GM19238 (cell line): ENCODE measurements at regions not wholly inside any gene's neighbourhood (a gene's known extent, or its start where the extent isn't known, plus 50 kb on each side); places are given as distances from the start of the nearest gene placed in this dataset.

Source experiments
- DNase-seq: peaks from one replicate; pipeline ENCODE4 v3.0.0; 2011; ENCODE audit warnings: low spot score; ENCODE audit not compliant: insufficient read length

DNA sequence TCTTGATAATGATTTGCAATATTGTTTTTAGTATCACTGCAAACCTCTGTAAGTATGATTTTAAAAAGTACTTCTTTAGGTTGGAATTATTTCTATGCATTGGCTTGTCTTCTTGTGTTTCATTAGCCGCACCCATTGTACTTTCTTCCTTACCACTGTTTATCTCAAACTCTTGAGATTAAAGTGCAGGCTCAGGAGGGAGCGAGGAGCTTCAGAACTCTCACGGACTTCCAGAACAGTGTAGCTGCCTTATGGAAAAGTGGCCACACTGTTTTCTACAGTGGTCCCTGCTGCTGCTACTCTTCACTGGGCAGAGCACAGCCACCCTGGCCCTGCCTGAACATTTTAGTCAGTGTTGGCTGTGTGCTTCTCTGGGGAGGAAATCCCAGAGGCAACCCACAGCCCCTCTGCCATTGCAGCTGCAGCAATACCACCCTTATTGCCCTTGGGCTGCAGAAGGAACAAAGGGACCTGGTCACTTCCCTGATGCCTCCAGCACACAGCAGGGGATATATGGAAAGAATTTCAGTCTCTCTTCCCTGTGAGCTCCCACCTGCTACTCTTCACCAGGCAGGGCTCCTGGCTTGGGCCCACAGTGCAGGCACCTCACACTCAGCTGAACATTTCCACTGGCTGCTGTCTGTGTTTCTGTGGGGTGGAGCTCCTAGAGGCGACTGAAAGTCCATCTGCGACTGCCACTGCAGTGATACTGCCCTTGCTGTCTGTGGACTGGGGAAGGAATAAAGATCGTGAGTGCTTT lies 91.7 kb upstream of the MAP3K4 start:
- DNase-seq: no peak

DNA sequence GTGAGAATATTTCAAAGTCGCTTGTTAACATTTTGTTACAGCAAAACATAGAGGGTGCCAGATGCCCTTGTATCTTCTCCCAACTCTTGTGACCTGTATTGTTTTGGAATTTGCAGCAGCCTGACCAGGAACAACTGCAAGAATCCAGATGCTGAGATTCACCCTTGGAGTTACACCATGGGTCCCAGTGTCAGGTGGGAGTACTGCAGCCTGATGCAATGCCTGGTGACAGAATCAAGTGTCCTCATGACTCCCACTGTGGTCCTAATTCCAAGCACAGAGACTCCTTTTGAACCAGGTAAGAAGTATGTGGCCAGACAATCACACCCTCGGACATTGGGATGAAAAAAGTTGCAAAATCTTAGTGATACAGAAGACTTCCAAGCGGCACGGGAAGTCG lies 79.6 kb upstream of the MAP3K4 start:
- DNase-seq: no peak

DNA sequence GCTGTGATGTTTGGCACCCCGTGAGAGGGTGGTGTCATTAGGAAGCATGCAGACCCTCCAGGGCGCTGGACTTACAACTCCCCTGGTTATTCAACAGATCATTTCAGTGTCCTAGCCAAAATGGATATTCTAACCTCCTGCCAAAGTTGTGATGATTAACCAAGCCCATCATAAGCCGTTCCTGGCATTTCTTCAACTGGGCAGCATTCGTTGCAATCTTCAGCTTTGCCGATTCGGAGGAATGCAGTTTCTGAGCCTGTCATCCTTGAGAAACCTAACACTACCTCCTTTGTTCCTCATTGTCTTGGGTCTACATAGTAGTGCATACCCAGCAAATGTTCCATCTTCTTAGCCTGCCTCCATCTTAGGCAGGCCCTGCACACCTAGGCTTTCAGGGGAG lies 79.2 kb upstream of the MAP3K4 start:
- DNase-seq: no peak

- no peak for DNase-seq
These were observed 74.0 kb upstream of the MAP3K4 start for GRCh38 chr6:160917572-160917971.

GRCh38 chr6:160919723-160920440 lies 71.7 kb upstream of the MAP3K4 start:
- no peak for DNase-seq

- DNase-seq: no peak
These were observed 70.5 kb upstream of the MAP3K4 start for GRCh38 chr6:160921095-160921494.

GRCh38 chr6:160926281-160927276 lies 65.0 kb upstream of the MAP3K4 start:
- DNase-seq: no peak

DNA sequence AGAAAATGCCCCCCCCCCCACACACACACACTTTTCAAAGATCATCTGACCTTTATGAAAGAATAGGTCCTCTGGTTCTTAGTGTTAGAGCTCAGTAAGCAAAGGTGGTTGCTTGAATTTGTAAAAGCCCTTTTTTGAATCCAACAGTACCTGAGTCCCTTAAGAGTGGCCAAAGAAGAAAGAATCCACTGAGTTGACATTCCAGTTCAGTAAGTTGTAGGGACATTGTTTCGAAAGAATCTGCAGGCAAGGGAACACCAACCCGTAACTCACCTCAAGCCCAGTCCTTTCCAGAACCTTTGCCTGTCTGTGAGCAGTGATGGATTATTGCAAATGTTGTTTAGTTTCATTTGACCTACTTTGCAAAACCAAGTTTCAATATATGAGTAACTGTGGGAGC lies 64.2 kb upstream of the MAP3K4 start:
- no peak for DNase-seq

DNA sequence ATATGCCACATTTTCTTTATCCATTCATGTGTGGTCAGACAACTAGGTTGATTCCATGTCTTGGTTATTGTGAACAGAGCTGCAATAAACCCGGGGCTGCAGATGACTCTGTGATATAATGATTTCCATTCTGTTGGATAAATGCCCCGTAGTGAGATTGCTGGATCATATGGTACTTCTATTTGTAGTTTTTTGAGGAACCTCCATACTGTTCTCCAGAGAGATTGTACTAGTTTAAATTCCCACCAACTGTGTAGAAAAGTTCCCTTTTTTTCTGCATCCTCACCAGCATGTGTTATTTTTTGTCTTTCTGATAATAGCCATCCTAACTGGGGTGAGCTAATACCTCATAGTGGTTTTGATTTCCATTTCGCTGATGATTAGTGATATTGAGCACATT lies 62.2 kb upstream of the MAP3K4 start:
- DNase-seq: no peak

DNA sequence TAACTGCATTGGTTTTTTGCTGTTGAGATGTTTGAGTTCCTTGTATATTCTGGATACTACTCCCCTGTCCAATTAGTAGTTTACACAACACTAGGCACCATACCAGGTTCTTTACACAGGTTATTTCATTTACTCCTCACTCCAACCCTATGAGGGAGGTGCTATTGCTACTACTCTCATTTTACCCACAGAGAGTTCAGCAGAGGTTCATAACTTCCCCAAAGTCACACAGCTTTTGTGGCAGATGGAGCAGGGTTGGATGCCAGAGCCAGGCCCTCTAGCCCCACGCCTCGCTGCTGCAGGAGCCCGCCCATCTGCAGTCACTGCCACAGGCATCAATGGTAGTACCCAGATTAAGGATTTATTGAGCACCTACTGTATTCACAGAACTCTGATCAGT lies 61.7 kb upstream of the MAP3K4 start:
- DNase-seq: no peak

DNA sequence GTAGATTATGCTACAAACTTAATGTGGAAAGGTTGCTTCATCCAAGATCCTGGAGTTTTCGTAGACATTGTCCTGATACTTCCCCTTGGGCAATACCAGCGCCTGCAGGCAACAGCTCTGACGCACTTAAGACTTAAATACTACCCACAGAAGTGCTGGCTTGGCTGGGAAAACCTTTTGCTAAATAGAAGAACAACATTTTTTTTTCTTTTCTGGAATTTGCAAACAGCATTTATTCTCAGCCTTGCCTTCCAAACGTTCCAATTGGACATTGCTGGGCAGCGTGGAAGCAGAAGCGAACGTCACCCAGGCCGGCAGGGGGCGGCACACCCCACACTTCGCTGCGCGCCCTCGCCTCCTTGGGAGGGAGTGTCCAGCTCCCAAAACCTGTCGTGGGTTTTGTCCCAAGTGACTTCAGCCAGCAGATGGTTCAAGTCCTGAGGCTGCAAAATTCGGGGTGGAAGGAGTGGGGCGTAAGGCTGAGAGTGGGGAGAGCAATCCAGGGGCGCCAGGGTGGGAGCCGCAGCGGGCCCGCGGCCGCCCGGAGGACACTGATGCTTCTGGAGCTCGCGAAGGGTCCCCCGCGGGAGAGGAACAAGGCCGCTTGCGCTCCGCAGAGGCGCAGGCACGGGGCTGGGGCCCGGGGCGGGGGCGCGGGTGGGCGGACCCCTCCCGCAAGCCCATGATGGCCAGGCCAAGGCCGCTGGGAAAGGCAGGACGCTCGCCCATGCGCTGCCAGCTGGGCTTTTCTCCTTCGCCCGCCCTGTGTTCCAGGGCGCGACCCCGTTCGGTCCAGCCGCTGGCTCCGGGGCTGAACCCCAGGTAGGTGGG lies 60.8 kb upstream of the MAP3K4 start:
- peak; percentile 71 for DNase-seq

DNA sequence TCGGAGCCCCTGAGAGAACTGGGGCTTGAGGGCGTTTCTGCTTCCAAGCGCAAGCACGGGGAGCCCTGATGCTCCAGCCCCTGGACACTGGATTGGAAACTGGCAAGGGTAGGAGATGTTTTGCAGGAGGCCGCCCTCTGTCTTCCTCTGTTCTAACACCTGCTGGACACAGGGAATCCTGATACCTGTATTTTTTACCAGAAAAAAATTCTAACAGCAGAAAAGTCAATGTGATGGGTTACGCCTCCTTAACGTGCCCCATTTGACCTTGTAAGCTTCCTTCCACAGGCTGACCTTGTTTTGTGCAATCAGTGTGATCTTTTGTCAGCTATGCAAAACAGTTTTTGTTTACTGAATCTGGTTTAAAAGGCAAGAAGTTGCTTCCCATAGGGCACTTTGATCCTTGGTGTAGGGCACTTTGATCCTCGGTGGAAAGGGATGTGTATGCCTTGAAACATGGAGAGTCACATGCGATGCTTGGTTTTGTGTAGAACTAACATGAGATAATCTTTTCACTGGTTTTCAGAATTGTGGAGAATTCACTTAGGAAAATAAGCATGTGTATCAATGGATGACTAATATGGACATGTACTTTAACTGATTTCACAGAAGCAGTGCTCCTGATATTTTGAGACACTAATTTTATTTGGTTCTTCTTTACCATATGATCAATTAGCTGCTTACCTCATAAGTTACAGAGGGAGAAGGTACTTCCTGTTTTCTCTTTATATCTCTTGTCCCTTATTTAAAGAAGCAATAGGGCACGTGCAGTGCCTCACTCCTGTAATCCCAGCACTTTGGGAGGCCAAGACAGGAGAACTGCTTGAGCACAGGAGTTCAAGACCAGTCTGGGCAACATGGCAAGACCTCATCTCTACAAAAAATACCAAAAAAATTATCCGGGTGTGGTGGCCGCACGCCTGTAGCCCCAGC lies 59.9 kb upstream of the MAP3K4 start:
- DNase-seq: no peak

DNA sequence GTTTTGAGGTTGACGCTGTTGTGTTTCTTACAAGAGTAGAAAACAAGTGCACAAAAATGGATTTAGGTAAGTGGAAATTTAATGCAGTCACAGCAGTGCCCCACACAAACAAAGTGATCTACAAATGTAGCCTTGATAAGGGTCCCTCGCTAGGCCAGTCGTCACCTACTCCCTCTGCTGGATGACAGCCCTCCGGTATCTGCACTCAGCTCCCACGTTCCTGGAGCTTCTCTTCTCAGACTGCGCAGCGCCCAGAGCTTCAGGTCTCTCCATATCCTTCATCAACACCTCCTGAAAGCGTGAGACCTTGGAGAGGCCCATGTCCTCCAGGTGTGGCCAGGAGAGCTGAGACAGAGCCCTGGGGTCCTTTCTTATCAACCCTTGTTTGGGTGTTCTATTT lies 58.3 kb upstream of the MAP3K4 start:
- no peak for DNase-seq

- DNase-seq: no peak
These were observed 57.4 kb upstream of the MAP3K4 start for GRCh38 chr6:160934157-160934556.

DNA sequence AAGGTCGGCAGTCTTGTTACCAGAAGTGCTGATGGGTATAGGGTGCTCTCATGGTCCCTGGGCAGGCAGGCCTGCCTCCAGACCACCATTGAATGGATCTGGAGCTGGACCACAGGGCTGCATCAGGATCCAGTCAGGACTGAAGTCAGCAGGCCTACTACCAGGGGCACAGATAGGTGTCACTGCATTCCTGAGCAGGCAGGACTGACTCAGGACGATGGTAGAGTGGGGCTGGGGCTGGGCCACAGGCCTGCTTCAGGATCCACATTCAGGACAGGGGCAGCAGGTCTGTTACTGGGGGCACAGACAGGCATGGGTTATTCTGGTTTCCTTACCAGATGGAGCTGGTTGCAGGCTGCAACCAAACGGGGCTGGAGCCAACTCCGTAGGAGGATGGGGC lies 51.4 kb upstream of the MAP3K4 start:
- no peak for DNase-seq
